Fibroblast of mammary gland (primary cell): ENCODE measurements at regions not wholly inside any gene's neighbourhood (a gene's known extent, or its start where the extent isn't known, plus 50 kb on each side); places are given as distances from the start of the nearest gene placed in this dataset.

Experiments
- DNase-seq: peaks from one replicate; pipeline ENCODE4 v3.0.0-alpha.2; 2010; ENCODE audit warnings: low read depth
- H3K4me3 ChIP-seq: 2 replicates; pipeline ENCODE4 v1.5.1; 2011; ENCODE audit warnings: low read depth, mild to moderate bottlenecking, low read length, moderate library complexity; ENCODE audit not compliant: control insufficient read depth
- CTCF ChIP-seq: conservative IDR thresholded peaks from 2 replicates; pipeline ENCODE4 v1.5.1; 2011; ENCODE audit warnings: low read depth, low read length, inconsistent platforms; ENCODE audit not compliant: control insufficient read depth, insufficient read depth

- TF ChIP-seq CTCF: no peak
- DNase-seq: peak; percentile 2
- H3K4me3 ChIP-seq: no peak overlapping the region
Observed at GRCh38 chr12:128078301-128078971, 188.5 kb upstream of the TMEM132C start.

- no peak for TF ChIP-seq CTCF
- no peak overlapping the region for H3K4me3 ChIP-seq
- no peak for DNase-seq
Observed at GRCh38 chr12:128079446-128079845, 187.5 kb upstream of the TMEM132C start.

GRCh38 chr12:128083132-128083729, 183.7 kb upstream of the TMEM132C start:
- TF ChIP-seq CTCF: no peak
- H3K4me3 ChIP-seq: no peak overlapping the region
- no peak for DNase-seq

GRCh38 chr12:128088926-128089325, 178.0 kb upstream of the TMEM132C start:
- DNase-seq: no peak
- TF ChIP-seq CTCF: no peak
- H3K4me3 ChIP-seq: no peak overlapping the region

GRCh38 chr12:128089961-128090360, 177.0 kb upstream of the TMEM132C start:
- no peak overlapping the region for H3K4me3 ChIP-seq
- DNase-seq: no peak
- TF ChIP-seq CTCF: no peak

GRCh38 chr12:128091101-128091720, 175.8 kb upstream of the TMEM132C start:
- H3K4me3 ChIP-seq: no peak overlapping the region
- TF ChIP-seq CTCF: no peak
- no peak for DNase-seq
